ENCODE measurements at regions not wholly inside any gene's neighbourhood (a gene's known extent, or its start where the extent isn't known, plus 50 kb on each side); places are given as distances from the start of the nearest gene placed in this dataset.
"Not testable (repeated sequence)": the region's sequence is repeated elsewhere in the genome, so short reads cannot be mapped to it uniquely, and the experiment has no call there.

GRCh38 chr1:182229451-182229850 lies 162.1 kb downstream of the GLUL start:
- DNase-seq (ENCODE audit: low read depth, low spot score), result no peak

- DNase-seq (ENCODE audit: low read depth, low spot score), result no peak
Observed at GRCh38 chr1:182227864-182228547, 163.6 kb downstream of the GLUL start.

- DNase-seq (ENCODE audit: low read depth, low spot score), result no peak
Observed at GRCh38 chr1:182226618-182227017, 165.0 kb downstream of the GLUL start.

GRCh38 chr1:182225755-182226154 lies 164.2 kb upstream of the ZNF648 start:
- DNase-seq (ENCODE audit: low read depth, low spot score), result not testable (repeated sequence)

GRCh38 chr1:182221990-182222389 lies 160.5 kb upstream of the ZNF648 start:
- not testable (repeated sequence) for DNase-seq (ENCODE audit: low read depth, low spot score)

GRCh38 chr1:182221367-182221766 lies 159.9 kb upstream of the ZNF648 start:
- not testable (repeated sequence) for DNase-seq (ENCODE audit: low read depth, low spot score)

- DNase-seq (ENCODE audit: low read depth, low spot score), result no peak
Observed at GRCh38 chr1:182217967-182218366, 156.5 kb upstream of the ZNF648 start.

- DNase-seq (ENCODE audit: low read depth, low spot score), result no peak
Observed at GRCh38 chr1:182217071-182217470, 155.6 kb upstream of the ZNF648 start.

- no peak for DNase-seq (ENCODE audit: low read depth, low spot score)
Observed at GRCh38 chr1:182215764-182216163, 154.3 kb upstream of the ZNF648 start.

- no peak for DNase-seq (ENCODE audit: low read depth, low spot score)
Observed at GRCh38 chr1:182213163-182213562, 151.7 kb upstream of the ZNF648 start.

GRCh38 chr1:182211386-182211785 lies 149.9 kb upstream of the ZNF648 start:
- DNase-seq (ENCODE audit: low read depth, low spot score), result no peak

- DNase-seq (ENCODE audit: low read depth, low spot score), result no peak
Observed at GRCh38 chr1:182210417-182210816, 148.9 kb upstream of the ZNF648 start.

GRCh38 chr1:182207300-182207699 lies 145.8 kb upstream of the ZNF648 start:
- DNase-seq (ENCODE audit: low read depth, low spot score), result no peak

GRCh38 chr1:182206626-182207239 lies 145.2 kb upstream of the ZNF648 start:
- DNase-seq (ENCODE audit: low read depth, low spot score), result no peak

- DNase-seq (ENCODE audit: low read depth, low spot score), result no peak
Observed at GRCh38 chr1:182205351-182206022, 144.0 kb upstream of the ZNF648 start.

GRCh38 chr1:182203191-182203875 lies 141.8 kb upstream of the ZNF648 start:
- no peak for DNase-seq (ENCODE audit: low read depth, low spot score)

GRCh38 chr1:182201490-182201889 lies 140.0 kb upstream of the ZNF648 start:
- not testable (repeated sequence) for DNase-seq (ENCODE audit: low read depth, low spot score)

- no peak for DNase-seq (ENCODE audit: low read depth, low spot score)
Observed at GRCh38 chr1:182200025-182200812, 138.7 kb upstream of the ZNF648 start.

GRCh38 chr1:182198006-182198605 lies 136.6 kb upstream of the ZNF648 start:
- DNase-seq (ENCODE audit: low read depth, low spot score), result peak; percentile 12

GRCh38 chr1:182196897-182197870 lies 135.7 kb upstream of the ZNF648 start:
- DNase-seq (ENCODE audit: low read depth, low spot score), result no peak
